Panc1 (cell line): ENCODE measurements at regions not wholly inside any gene's neighbourhood (a gene's known extent, or its start where the extent isn't known, plus 50 kb on each side); places are given as distances from the start of the nearest gene placed in this dataset.

Source experiments
- TF ChIP-seq, protein P1 (sequence below), 2 experiments: IDR thresholded peaks; 2 replicates each; pipeline ENCODE4 v1.6.1; 2011 to 2012; ENCODE audit warnings: low read depth in 2 of 2, control low read depth in 1 of 2, low read length in 1 of 2, mild to moderate bottlenecking in 1 of 2, moderate library complexity in 1 of 2; ENCODE audit not compliant: insufficient read depth in 1 of 2
- TF ChIP-seq, protein P2 (sequence below): fragments of 450-650 bp; IDR thresholded peaks from 2 replicates; pipeline ENCODE4 v1.5.1; 2017; ENCODE audit warnings: mild to moderate bottlenecking

DNA sequence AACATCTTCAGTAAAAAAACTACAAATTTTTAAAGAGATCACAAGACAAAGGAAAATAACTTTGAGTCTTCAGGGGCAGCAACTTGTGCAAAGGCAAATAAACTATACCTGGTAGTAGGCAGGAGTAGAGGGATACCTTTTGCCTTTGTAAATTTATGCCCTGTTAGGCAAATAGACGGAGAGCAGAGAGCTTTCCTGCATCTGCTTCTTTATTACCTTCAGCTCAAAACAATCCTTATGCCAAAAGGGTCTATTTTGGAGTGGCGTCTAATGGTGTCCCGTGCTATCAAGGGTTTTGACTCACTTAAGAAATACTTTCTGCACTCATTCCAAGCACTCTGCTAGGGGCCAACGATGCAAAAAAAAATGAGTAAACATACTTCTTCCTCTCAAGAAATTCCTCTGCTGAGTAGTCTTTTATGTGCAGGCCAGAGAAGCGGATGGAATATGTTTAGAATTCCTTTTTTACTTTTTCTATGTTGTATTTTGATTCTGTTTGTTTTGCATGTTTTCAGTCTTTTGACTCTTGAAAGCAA, 131.9 kb downstream of the ANXA5 start:
- TF ChIP-seq, protein P1, sequence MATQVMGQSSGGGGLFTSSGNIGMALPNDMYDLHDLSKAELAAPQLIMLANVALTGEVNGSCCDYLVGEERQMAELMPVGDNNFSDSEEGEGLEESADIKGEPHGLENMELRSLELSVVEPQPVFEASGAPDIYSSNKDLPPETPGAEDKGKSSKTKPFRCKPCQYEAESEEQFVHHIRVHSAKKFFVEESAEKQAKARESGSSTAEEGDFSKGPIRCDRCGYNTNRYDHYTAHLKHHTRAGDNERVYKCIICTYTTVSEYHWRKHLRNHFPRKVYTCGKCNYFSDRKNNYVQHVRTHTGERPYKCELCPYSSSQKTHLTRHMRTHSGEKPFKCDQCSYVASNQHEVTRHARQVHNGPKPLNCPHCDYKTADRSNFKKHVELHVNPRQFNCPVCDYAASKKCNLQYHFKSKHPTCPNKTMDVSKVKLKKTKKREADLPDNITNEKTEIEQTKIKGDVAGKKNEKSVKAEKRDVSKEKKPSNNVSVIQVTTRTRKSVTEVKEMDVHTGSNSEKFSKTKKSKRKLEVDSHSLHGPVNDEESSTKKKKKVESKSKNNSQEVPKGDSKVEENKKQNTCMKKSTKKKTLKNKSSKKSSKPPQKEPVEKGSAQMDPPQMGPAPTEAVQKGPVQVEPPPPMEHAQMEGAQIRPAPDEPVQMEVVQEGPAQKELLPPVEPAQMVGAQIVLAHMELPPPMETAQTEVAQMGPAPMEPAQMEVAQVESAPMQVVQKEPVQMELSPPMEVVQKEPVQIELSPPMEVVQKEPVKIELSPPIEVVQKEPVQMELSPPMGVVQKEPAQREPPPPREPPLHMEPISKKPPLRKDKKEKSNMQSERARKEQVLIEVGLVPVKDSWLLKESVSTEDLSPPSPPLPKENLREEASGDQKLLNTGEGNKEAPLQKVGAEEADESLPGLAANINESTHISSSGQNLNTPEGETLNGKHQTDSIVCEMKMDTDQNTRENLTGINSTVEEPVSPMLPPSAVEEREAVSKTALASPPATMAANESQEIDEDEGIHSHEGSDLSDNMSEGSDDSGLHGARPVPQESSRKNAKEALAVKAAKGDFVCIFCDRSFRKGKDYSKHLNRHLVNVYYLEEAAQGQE (IDR thresholded peaks at IDR 0.05; ENCODE audit: insufficient read depth in 1 of 2, low read depth in 2 of 2, low read length in 1 of 2), result no peak
- TF ChIP-seq, protein P2, sequence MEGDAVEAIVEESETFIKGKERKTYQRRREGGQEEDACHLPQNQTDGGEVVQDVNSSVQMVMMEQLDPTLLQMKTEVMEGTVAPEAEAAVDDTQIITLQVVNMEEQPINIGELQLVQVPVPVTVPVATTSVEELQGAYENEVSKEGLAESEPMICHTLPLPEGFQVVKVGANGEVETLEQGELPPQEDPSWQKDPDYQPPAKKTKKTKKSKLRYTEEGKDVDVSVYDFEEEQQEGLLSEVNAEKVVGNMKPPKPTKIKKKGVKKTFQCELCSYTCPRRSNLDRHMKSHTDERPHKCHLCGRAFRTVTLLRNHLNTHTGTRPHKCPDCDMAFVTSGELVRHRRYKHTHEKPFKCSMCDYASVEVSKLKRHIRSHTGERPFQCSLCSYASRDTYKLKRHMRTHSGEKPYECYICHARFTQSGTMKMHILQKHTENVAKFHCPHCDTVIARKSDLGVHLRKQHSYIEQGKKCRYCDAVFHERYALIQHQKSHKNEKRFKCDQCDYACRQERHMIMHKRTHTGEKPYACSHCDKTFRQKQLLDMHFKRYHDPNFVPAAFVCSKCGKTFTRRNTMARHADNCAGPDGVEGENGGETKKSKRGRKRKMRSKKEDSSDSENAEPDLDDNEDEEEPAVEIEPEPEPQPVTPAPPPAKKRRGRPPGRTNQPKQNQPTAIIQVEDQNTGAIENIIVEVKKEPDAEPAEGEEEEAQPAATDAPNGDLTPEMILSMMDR, result no peak
